HL-60/S4 treated with retinoic acid at 250 ng/mL for 4 days and 3 days (cell line): ENCODE measurements at regions not wholly inside any gene's neighbourhood (a gene's known extent, or its start where the extent isn't known, plus 50 kb on each side); places are given as distances from the start of the nearest gene placed in this dataset.
"Not testable (repeated sequence)": the region's sequence is repeated elsewhere in the genome, so short reads cannot be mapped to it uniquely, and the experiment has no call there.

Source experiments
- in situ Hi-C: fragments of 300-500 bp; cut with MboI; formaldehyde crosslinking; loops from 2 replicates; pipeline ENCODE4 v1.7.0; 2022; ENCODE audit warnings: low sequenced_read_pairs

GRCh38 chr10:30704601-30705100, 75.1 kb upstream of the LYZL2 start:
- in situ Hi-C loops, result not testable (repeated sequence)

- in situ Hi-C loops, result no loop called here
These were observed 74.6 kb upstream of the LYZL2 start for GRCh38 chr10:30704026-30704600.

- in situ Hi-C loops, result not testable (repeated sequence)
These were observed 73.9 kb upstream of the LYZL2 start for GRCh38 chr10:30703446-30703845.

GRCh38 chr10:30702860-30703259, 73.3 kb upstream of the LYZL2 start:
- in situ Hi-C loops, result no loop called here

GRCh38 chr10:30701451-30702173, 72.1 kb upstream of the LYZL2 start:
- in situ Hi-C loops, result no loop called here

GRCh38 chr10:30697806-30698205, 68.3 kb upstream of the LYZL2 start:
- in situ Hi-C loops, result no loop called here

GRCh38 chr10:30697221-30697620, 67.7 kb upstream of the LYZL2 start:
- in situ Hi-C loops, result not testable (repeated sequence)

- in situ Hi-C loops, result not testable (repeated sequence)
These were observed 67.0 kb upstream of the LYZL2 start for GRCh38 chr10:30696416-30697185.

GRCh38 chr10:30695481-30696236, 66.1 kb upstream of the LYZL2 start:
- in situ Hi-C loops, result not testable (repeated sequence)

GRCh38 chr10:30694518-30695228, 65.1 kb upstream of the LYZL2 start:
- in situ Hi-C loops, result no loop called here

GRCh38 chr10:30691639-30692015, 62.1 kb upstream of the LYZL2 start:
- in situ Hi-C loops, result no loop called here

- in situ Hi-C loops, result not testable (repeated sequence)
These were observed 61.5 kb upstream of the LYZL2 start for GRCh38 chr10:30690948-30691638.

- in situ Hi-C loops, result no loop called here
These were observed 58.9 kb upstream of the LYZL2 start for GRCh38 chr10:30688456-30688855.

GRCh38 chr10:30687698-30688213, 58.2 kb upstream of the LYZL2 start:
- in situ Hi-C loops, result no loop called here

GRCh38 chr10:30686708-30687107, 57.2 kb upstream of the LYZL2 start:
- in situ Hi-C loops, result no loop called here

GRCh38 chr10:30683496-30683895, 53.9 kb upstream of the LYZL2 start:
- in situ Hi-C loops, result no loop called here

GRCh38 chr10:30682377-30683199, 53.0 kb upstream of the LYZL2 start:
- in situ Hi-C loops, result not testable (repeated sequence)

GRCh38 chr10:30680908-30681307, 51.4 kb upstream of the LYZL2 start:
- in situ Hi-C loops, result no loop called here
